Lung (tissue), 11 donors: ENCODE measurements at regions not wholly inside any gene's neighbourhood (a gene's known extent, or its start where the extent isn't known, plus 50 kb on each side); places are given as distances from the start of the nearest gene placed in this dataset.

Experiments
- ATAC-seq: fragments of 200-7000 bp; cut with Tn5 transposase; one replicate; pipeline ENCODE4 v1.9.1; 2020; ENCODE audit warnings: moderate number of reproducible peaks; ENCODE audit not compliant: insufficient read depth, low FRiP score
- DNase-seq, 3 donors: peaks; one replicate each; pipeline ENCODE4 v3.0.0-alpha.2; 2013 to 2017
- H3K27ac ChIP-seq, 2 donors: one replicate each; pipeline ENCODE4 v1.5.1; 2013; ENCODE audit warnings: mild to moderate bottlenecking in 2 of 2, moderate library complexity in 2 of 2, control low read depth in 1 of 2, inconsistent platforms in 1 of 2, low read depth in 1 of 2, low read length in 1 of 2
- H3K27me3 ChIP-seq, 3 donors: one replicate each; pipeline ENCODE4 v1.5.1; 2013; ENCODE audit warnings: low read length in 2 of 3; ENCODE audit not compliant: control insufficient read depth in 3 of 3, insufficient read depth in 3 of 3
- H3K36me3 ChIP-seq, 4 donors: one replicate each; pipeline ENCODE4 v1.5.1; 2013; ENCODE audit warnings: low read length in 4 of 4, mild to moderate bottlenecking in 1 of 4, moderate library complexity in 1 of 4; ENCODE audit not compliant: control insufficient read depth in 4 of 4, insufficient read depth in 4 of 4
- H3K4me1 ChIP-seq, 5 donors: one replicate each; pipeline ENCODE4 v1.5.1; 2013; ENCODE audit warnings: low read length in 5 of 5, mild to moderate bottlenecking in 2 of 5, moderate library complexity in 1 of 5; ENCODE audit not compliant: control insufficient read depth in 5 of 5, insufficient read depth in 5 of 5
- H3K4me3 ChIP-seq: one replicate; pipeline ENCODE4 v1.5.1; 2013; ENCODE audit warnings: mild to moderate bottlenecking, control low read depth, moderate library complexity
- H3K9ac ChIP-seq, 2 donors: one replicate each; pipeline ENCODE4 v1.5.1; 2013; ENCODE audit warnings: low read length in 2 of 2, control low read depth in 1 of 2; ENCODE audit not compliant: insufficient read depth in 1 of 2
- H3K9me3 ChIP-seq, 4 donors: one replicate each; pipeline ENCODE4 v1.5.1; 2013; ENCODE audit warnings: low read length in 3 of 4, mild to moderate bottlenecking in 1 of 4, moderate library complexity in 1 of 4; ENCODE audit not compliant: control insufficient read depth in 4 of 4, insufficient read depth in 3 of 4
- CTCF ChIP-seq: IDR thresholded peaks from 2 replicates; pipeline ENCODE4 v1.5.1; 2012; ENCODE audit warnings: mild to moderate bottlenecking; ENCODE audit errors: control extremely low read depth, extremely low read depth
- WGBS, 2 donors: extraction: QIAGEN DNeasy Blood & Tissue Kit; methylation state at CpG; one replicate each; pipeline ENCODE4 v1.1.7; 2013; 5-methylcytosine and 5-hydroxymethylcytosine counted together
- donor health status: control.
- donor health status: control.
- donor health status: Bipolar disorder and iron deficiency.
- donor health status: healthy.
- donor health status: DM: yes; HTN: yes; CAD: no.

GRCh38 chr5:2886531-2886930 is 135.1 kb upstream of the IRX2 start:
- Histone ChIP-seq H3K4me1 (no peaks in the 10 kb centered on the region), H3K36me3 (no peaks in the 10 kb centered on the region), H3K9ac (no peak overlapping the region), H3K27ac (no peak overlapping the region), H3K9me3 (peaks cover 0 to 5% (median 0%) of the 10 kb centered on the region in 4 donors), H3K27me3 (no peaks in the 10 kb centered on the region), H3K4me3 (no peak overlapping the region)
- no peak for TF ChIP-seq CTCF
- WGBS, 2 donors, result 66 to 78% methylated on average over 3 of the region's 3 CpGs
- no peak for DNase-seq
- no peak for ATAC-seq

GRCh38 chr5:2883771-2884170 is 132.3 kb upstream of the IRX2 start:
- TF ChIP-seq CTCF, result no peak
- Histone ChIP-seq H3K27me3 (no peaks in the 10 kb centered on the region), H3K9ac (no peak overlapping the region), H3K9me3 (peaks cover 0 to 5% (median under 1%) of the 10 kb centered on the region in 4 donors), H3K4me1 (no peaks in the 10 kb centered on the region), H3K27ac (no peak overlapping the region), H3K36me3 (no peaks in the 10 kb centered on the region), H3K4me3 (no peak overlapping the region)
- DNase-seq (no peak), ATAC-seq (no peak)
- WGBS, 2 donors, result 88 to 91% methylated on average over 8 of the region's 8 CpGs

- Histone ChIP-seq H3K36me3 (no peaks in the 10 kb centered on the region), H3K9me3 (peaks cover 0 to 7% (median under 1%) of the 10 kb centered on the region in 4 donors), H3K27me3 (no peaks in the 10 kb centered on the region), H3K27ac (no peak overlapping the region), H3K9ac (no peak overlapping the region), H3K4me3 (no peak overlapping the region), H3K4me1 (no peaks in the 10 kb centered on the region)
- DNase-seq (no peak), ATAC-seq (no peak)
- WGBS, 2 donors, result 78 to 86% methylated on average over 1 of the region's 1 CpG
- no peak for TF ChIP-seq CTCF
Observed at GRCh38 chr5:2879701-2880100, 128.2 kb upstream of the IRX2 start.

GRCh38 chr5:2877522-2877921 is 126.0 kb upstream of the IRX2 start:
- no peak for DNase-seq
- Histone ChIP-seq H3K27ac (no peak overlapping the region), H3K9me3 (peaks cover 0 to 9% (median 2%) of the 10 kb centered on the region in 4 donors), H3K4me3 (no peak overlapping the region), H3K9ac (no peak overlapping the region), H3K27me3 (no peaks in the 10 kb centered on the region), H3K4me1 (no peaks in the 10 kb centered on the region), H3K36me3 (no peaks in the 10 kb centered on the region)
- whole genome bisulfite sequencing, 2 donors, result 87 to 90% methylated on average over 5 of the region's 5 CpGs
- no peak for TF ChIP-seq CTCF
- no peak for ATAC-seq
